ENCODE measurements at regions not wholly inside any gene's neighbourhood (a gene's known extent, or its start where the extent isn't known, plus 50 kb on each side); places are given as distances from the start of the nearest gene placed in this dataset.

DNA sequence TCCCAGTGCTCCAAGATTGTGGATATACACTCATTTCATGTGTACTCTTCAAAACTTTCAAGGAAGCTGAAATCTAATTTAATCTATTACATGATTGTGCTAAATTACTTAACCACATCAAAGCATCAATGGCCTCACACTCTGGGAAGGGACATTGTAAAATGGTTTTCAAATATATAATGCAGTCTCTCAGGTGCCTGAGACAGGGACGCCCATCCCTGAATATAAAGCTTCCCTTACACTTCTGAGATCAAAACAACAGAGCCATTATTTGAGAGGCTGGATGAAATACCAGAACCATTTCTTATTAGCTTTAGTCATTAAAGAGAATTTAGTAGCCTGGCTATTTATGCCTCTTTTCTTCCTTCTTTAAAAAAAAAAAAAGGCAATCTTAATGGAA, 259.2 kb upstream of the NFIA start:
- TF ChIP-seq, protein P1, sequence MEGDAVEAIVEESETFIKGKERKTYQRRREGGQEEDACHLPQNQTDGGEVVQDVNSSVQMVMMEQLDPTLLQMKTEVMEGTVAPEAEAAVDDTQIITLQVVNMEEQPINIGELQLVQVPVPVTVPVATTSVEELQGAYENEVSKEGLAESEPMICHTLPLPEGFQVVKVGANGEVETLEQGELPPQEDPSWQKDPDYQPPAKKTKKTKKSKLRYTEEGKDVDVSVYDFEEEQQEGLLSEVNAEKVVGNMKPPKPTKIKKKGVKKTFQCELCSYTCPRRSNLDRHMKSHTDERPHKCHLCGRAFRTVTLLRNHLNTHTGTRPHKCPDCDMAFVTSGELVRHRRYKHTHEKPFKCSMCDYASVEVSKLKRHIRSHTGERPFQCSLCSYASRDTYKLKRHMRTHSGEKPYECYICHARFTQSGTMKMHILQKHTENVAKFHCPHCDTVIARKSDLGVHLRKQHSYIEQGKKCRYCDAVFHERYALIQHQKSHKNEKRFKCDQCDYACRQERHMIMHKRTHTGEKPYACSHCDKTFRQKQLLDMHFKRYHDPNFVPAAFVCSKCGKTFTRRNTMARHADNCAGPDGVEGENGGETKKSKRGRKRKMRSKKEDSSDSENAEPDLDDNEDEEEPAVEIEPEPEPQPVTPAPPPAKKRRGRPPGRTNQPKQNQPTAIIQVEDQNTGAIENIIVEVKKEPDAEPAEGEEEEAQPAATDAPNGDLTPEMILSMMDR (IDR thresholded peaks at IDR 0.05): no peak
- no peak for TF ChIP-seq EP300 (IDR thresholded peaks at IDR 0.05)

All from tibial nerve (tissue), 4 donors.